HL-60 (cell line): ENCODE measurements at regions not wholly inside any gene's neighbourhood (a gene's known extent, or its start where the extent isn't known, plus 50 kb on each side); places are given as distances from the start of the nearest gene placed in this dataset.

Experiments used
- POLR2AphosphoS5 ChIP-seq: IDR thresholded peaks from 2 replicates; pipeline ENCODE4 v1.6.1; 2012; ENCODE audit warnings: low read depth
- TF ChIP-seq, protein P1 (sequence below): IDR thresholded peaks from one replicate; pipeline ENCODE4 v1.5.1; 2011; ENCODE audit warnings: low read length, control low read depth, inconsistent platforms; ENCODE audit not compliant: insufficient read depth

GRCh38 chr1:218553197-218553596 lies 208.1 kb downstream of the TGFB2 start:
- TF ChIP-seq POLR2AphosphoS5 = no peak
- TF ChIP-seq, protein P1, sequence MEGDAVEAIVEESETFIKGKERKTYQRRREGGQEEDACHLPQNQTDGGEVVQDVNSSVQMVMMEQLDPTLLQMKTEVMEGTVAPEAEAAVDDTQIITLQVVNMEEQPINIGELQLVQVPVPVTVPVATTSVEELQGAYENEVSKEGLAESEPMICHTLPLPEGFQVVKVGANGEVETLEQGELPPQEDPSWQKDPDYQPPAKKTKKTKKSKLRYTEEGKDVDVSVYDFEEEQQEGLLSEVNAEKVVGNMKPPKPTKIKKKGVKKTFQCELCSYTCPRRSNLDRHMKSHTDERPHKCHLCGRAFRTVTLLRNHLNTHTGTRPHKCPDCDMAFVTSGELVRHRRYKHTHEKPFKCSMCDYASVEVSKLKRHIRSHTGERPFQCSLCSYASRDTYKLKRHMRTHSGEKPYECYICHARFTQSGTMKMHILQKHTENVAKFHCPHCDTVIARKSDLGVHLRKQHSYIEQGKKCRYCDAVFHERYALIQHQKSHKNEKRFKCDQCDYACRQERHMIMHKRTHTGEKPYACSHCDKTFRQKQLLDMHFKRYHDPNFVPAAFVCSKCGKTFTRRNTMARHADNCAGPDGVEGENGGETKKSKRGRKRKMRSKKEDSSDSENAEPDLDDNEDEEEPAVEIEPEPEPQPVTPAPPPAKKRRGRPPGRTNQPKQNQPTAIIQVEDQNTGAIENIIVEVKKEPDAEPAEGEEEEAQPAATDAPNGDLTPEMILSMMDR = no peak
